Mesendoderm (in vitro differentiated cells): ENCODE measurements at regions not wholly inside any gene's neighbourhood (a gene's known extent, or its start where the extent isn't known, plus 50 kb on each side); places are given as distances from the start of the nearest gene placed in this dataset.
A peak's percentile ranks its signal among the peaks of the same experiment; 100 is the strongest.

Experiments used
- DNase-seq: peaks from one replicate; pipeline ENCODE4 v3.0.0; 2013
- H2AK5ac ChIP-seq: 2 replicates; pipeline ENCODE4 v1.6.1; 2013; ENCODE audit warnings: low read length, inconsistent platforms
- H2BK120ac ChIP-seq: 2 replicates; pipeline ENCODE4 v1.6.1; 2013; ENCODE audit warnings: low read depth, mild to moderate bottlenecking, low read length, moderate library complexity, mixed read lengths
- H2BK15ac ChIP-seq: replicated peaks from 2 replicates; pipeline ENCODE4 v1.6.1; 2013; ENCODE audit warnings: low read depth, mild to moderate bottlenecking, moderate library complexity
- H2BK5ac ChIP-seq: 2 replicates; pipeline ENCODE4 v1.6.1; 2013; ENCODE audit warnings: low read length, inconsistent platforms
- H3K18ac ChIP-seq: 2 replicates; pipeline ENCODE4 v1.6.1; 2013; ENCODE audit warnings: mild to moderate bottlenecking, low read length, mixed read lengths
- H3K23ac ChIP-seq: one replicate; pipeline ENCODE4 v1.6.1; 2013; ENCODE audit warnings: low read length
- H3K27ac ChIP-seq: 2 replicates; pipeline ENCODE4 v1.5.1; 2013; ENCODE audit warnings: low read depth, mild to moderate bottlenecking, inconsistent platforms, low read length, moderate library complexity
- H3K27me3 ChIP-seq: 2 replicates; pipeline ENCODE4 v1.6.1; 2013; ENCODE audit warnings: low read length, control low read depth, mild to moderate bottlenecking, inconsistent platforms; ENCODE audit not compliant: insufficient read depth, poor library complexity
- H3K36me3 ChIP-seq: 2 replicates; pipeline ENCODE4 v1.6.1; 2013; ENCODE audit warnings: low read length, inconsistent platforms; ENCODE audit not compliant: control insufficient read depth, insufficient read depth
- H3K4ac ChIP-seq: one replicate; pipeline ENCODE4 v1.6.1; 2013; ENCODE audit warnings: low read depth, mild to moderate bottlenecking, low read length, moderate library complexity
- H3K4me1 ChIP-seq: 2 replicates; pipeline ENCODE4 v1.6.1; 2013; ENCODE audit warnings: low read depth, low read length, inconsistent platforms; ENCODE audit not compliant: control insufficient read depth
- H3K4me2 ChIP-seq: 2 replicates; pipeline ENCODE4 v1.6.1; 2013; ENCODE audit warnings: low read length
- H3K4me3 ChIP-seq: 2 replicates; pipeline ENCODE4 v1.5.1; 2013; ENCODE audit warnings: mild to moderate bottlenecking, low read length
- H3K56ac ChIP-seq: one replicate; pipeline ENCODE4 v1.6.1; 2013; ENCODE audit warnings: low read length
- H3K79me1 ChIP-seq: 2 replicates; pipeline ENCODE4 v1.6.1; 2013; ENCODE audit warnings: low read length, inconsistent platforms
- H3K79me2 ChIP-seq: 2 replicates; pipeline ENCODE4 v1.6.1; 2013; ENCODE audit warnings: mild to moderate bottlenecking, low read length; ENCODE audit not compliant: control insufficient read depth, insufficient read depth
- H3K9ac ChIP-seq: 2 replicates; pipeline ENCODE4 v1.6.1; 2013; ENCODE audit warnings: low read length, inconsistent platforms
- H4K5ac ChIP-seq: one replicate; pipeline ENCODE4 v1.6.1; 2013; ENCODE audit warnings: low read length
- H4K8ac ChIP-seq: one replicate; pipeline ENCODE4 v1.6.1; 2013; ENCODE audit warnings: low read depth, mild to moderate bottlenecking, control low read depth, low read length, moderate library complexity
- WGBS: extraction: QIAGEN DNeasy Blood & Tissue Kit; methylation state at CpG from one replicate; pipeline ENCODE4 v1.1.7; 2013; ENCODE audit warnings: low lambda C conversion rate, missing lambda C conversion rate; ENCODE audit not compliant: insufficient coverage; ENCODE audit errors: extremely low coverage; 5-methylcytosine and 5-hydroxymethylcytosine counted together

GRCh38 chr2:52835909-52836308, 931.7 kb upstream of the CHAC2 start:
- Histone ChIP-seq H3K4me2 (no peak overlapping the region), H3K56ac (no peak overlapping the region), H3K4me1 (no peaks in the 10 kb centered on the region), H4K8ac (no peak overlapping the region), H3K27me3 (no peaks in the 10 kb centered on the region), H2BK15ac (no peak overlapping the region), H2BK5ac (no peak overlapping the region), H3K23ac (no peak overlapping the region), H3K36me3 (no peaks in the 10 kb centered on the region), H3K79me1 (no peaks in the 10 kb centered on the region), H3K9ac (no peak overlapping the region), H4K5ac (no peak overlapping the region), H3K27ac (no peak overlapping the region), H3K18ac (no peak overlapping the region), H3K4ac (no peak overlapping the region), H3K79me2 (no peaks in the 10 kb centered on the region), H3K4me3 (no peak overlapping the region), H2BK120ac (no peak overlapping the region), H2AK5ac (no peak overlapping the region)
- no peak for DNase-seq
- no CpG with 5 or more reads among the region's 2 CpGs for WGBS

- no peak overlapping the region for H3K4me2 ChIP-seq
- H3K4ac ChIP-seq, result no peak overlapping the region
- no peak overlapping the region for H4K5ac ChIP-seq
- no peaks in the 10 kb centered on the region for H3K27me3 ChIP-seq
- H3K9ac ChIP-seq, result no peak overlapping the region
- H3K4me1 ChIP-seq, result no peaks in the 10 kb centered on the region
- DNase-seq, result no peak
- no peak overlapping the region for H2AK5ac ChIP-seq
- H3K23ac ChIP-seq, result no peak overlapping the region
- H3K27ac ChIP-seq, result no peak overlapping the region
- H4K8ac ChIP-seq, result no peak overlapping the region
- H3K79me2 ChIP-seq, result no peaks in the 10 kb centered on the region
- H3K36me3 ChIP-seq, result no peaks in the 10 kb centered on the region
- H3K79me1 ChIP-seq, result no peaks in the 10 kb centered on the region
- no peak overlapping the region for H2BK120ac ChIP-seq
- H2BK5ac ChIP-seq, result no peak overlapping the region
- no peak overlapping the region for H3K18ac ChIP-seq
- H2BK15ac ChIP-seq, result no peak overlapping the region
- no peak overlapping the region for H3K56ac ChIP-seq
- H3K4me3 ChIP-seq, result no peak overlapping the region
Observed at GRCh38 chr2:52831216-52831615, 936.4 kb upstream of the CHAC2 start.

- no peaks in the 10 kb centered on the region for H3K79me2 ChIP-seq
- no peak overlapping the region for H4K8ac ChIP-seq
- no peak overlapping the region for H3K23ac ChIP-seq
- H2BK120ac ChIP-seq, result no peak overlapping the region
- no peak overlapping the region for H4K5ac ChIP-seq
- no peak overlapping the region for H3K4me2 ChIP-seq
- H3K27ac ChIP-seq, result no peak overlapping the region
- no CpG with 5 or more reads among the region's 1 CpG for WGBS
- no peak overlapping the region for H3K4me3 ChIP-seq
- no peaks in the 10 kb centered on the region for H3K36me3 ChIP-seq
- H3K56ac ChIP-seq, result no peak overlapping the region
- H3K18ac ChIP-seq, result no peak overlapping the region
- H2AK5ac ChIP-seq, result no peak overlapping the region
- H2BK15ac ChIP-seq, result no peak overlapping the region
- H2BK5ac ChIP-seq, result no peak overlapping the region
- no peak for DNase-seq
- no peaks in the 10 kb centered on the region for H3K4me1 ChIP-seq
- no peak overlapping the region for H3K4ac ChIP-seq
- no peak overlapping the region for H3K9ac ChIP-seq
- no peaks in the 10 kb centered on the region for H3K27me3 ChIP-seq
- no peaks in the 10 kb centered on the region for H3K79me1 ChIP-seq
Observed at GRCh38 chr2:52828112-52828511, 939.5 kb upstream of the CHAC2 start.

- no peaks in the 10 kb centered on the region for H3K27me3 ChIP-seq
- no peak overlapping the region for H3K18ac ChIP-seq
- peak; percentile 28 for DNase-seq
- H3K9ac ChIP-seq, result no peak overlapping the region
- H2BK5ac ChIP-seq, result no peak overlapping the region
- H2BK120ac ChIP-seq, result no peak overlapping the region
- H3K79me2 ChIP-seq, result no peaks in the 10 kb centered on the region
- H3K79me1 ChIP-seq, result no peaks in the 10 kb centered on the region
- H3K4ac ChIP-seq, result no peak overlapping the region
- no peak overlapping the region for H2AK5ac ChIP-seq
- H3K23ac ChIP-seq, result no peak overlapping the region
- H3K4me1 ChIP-seq, result no peaks in the 10 kb centered on the region
- no peak overlapping the region for H3K4me3 ChIP-seq
- H4K8ac ChIP-seq, result no peak overlapping the region
- no peak overlapping the region for H3K27ac ChIP-seq
- H3K56ac ChIP-seq, result no peak overlapping the region
- H2BK15ac ChIP-seq, result no peak overlapping the region
- no peaks in the 10 kb centered on the region for H3K36me3 ChIP-seq
- no peak overlapping the region for H4K5ac ChIP-seq
- no peak overlapping the region for H3K4me2 ChIP-seq
Observed at GRCh38 chr2:52821631-52822030, 946.0 kb upstream of the CHAC2 start.

- H2BK120ac ChIP-seq, result no peak overlapping the region
- H4K8ac ChIP-seq, result no peak overlapping the region
- H3K27ac ChIP-seq, result no peak overlapping the region
- H3K4me1 ChIP-seq, result no peaks in the 10 kb centered on the region
- H2AK5ac ChIP-seq, result no peak overlapping the region
- H3K23ac ChIP-seq, result no peak overlapping the region
- no peak overlapping the region for H2BK15ac ChIP-seq
- H3K4ac ChIP-seq, result no peak overlapping the region
- H3K27me3 ChIP-seq, result no peaks in the 10 kb centered on the region
- H3K79me2 ChIP-seq, result no peaks in the 10 kb centered on the region
- no peak overlapping the region for H3K9ac ChIP-seq
- H3K4me3 ChIP-seq, result no peak overlapping the region
- no peak overlapping the region for H3K56ac ChIP-seq
- no peak overlapping the region for H2BK5ac ChIP-seq
- no peak overlapping the region for H3K4me2 ChIP-seq
- no peak overlapping the region for H4K5ac ChIP-seq
- H3K18ac ChIP-seq, result no peak overlapping the region
- DNase-seq, result no peak
- no peaks in the 10 kb centered on the region for H3K79me1 ChIP-seq
- no peaks in the 10 kb centered on the region for H3K36me3 ChIP-seq
Observed at GRCh38 chr2:52818958-52819357, 948.6 kb upstream of the CHAC2 start.

- H3K79me2 ChIP-seq, result no peaks in the 10 kb centered on the region
- no peak overlapping the region for H3K18ac ChIP-seq
- WGBS, result no CpG with 5 or more reads among the region's 4 CpGs
- H3K4me2 ChIP-seq, result no peak overlapping the region
- H3K56ac ChIP-seq, result no peak overlapping the region
- H4K5ac ChIP-seq, result no peak overlapping the region
- no peaks in the 10 kb centered on the region for H3K4me1 ChIP-seq
- H3K79me1 ChIP-seq, result no peaks in the 10 kb centered on the region
- H3K36me3 ChIP-seq, result no peaks in the 10 kb centered on the region
- H3K27ac ChIP-seq, result no peak overlapping the region
- H2BK5ac ChIP-seq, result no peak overlapping the region
- H3K4ac ChIP-seq, result no peak overlapping the region
- no peak overlapping the region for H3K4me3 ChIP-seq
- H3K9ac ChIP-seq, result no peak overlapping the region
- no peak overlapping the region for H2BK15ac ChIP-seq
- peak; percentile 70 for DNase-seq
- H3K27me3 ChIP-seq, result no peaks in the 10 kb centered on the region
- no peak overlapping the region for H4K8ac ChIP-seq
- no peak overlapping the region for H2AK5ac ChIP-seq
- no peak overlapping the region for H3K23ac ChIP-seq
- H2BK120ac ChIP-seq, result no peak overlapping the region
Observed at GRCh38 chr2:52810460-52810859, 957.1 kb upstream of the CHAC2 start.
